Left renal pelvis (tissue), 4 donors: ENCODE measurements at regions not wholly inside any gene's neighbourhood (a gene's known extent, or its start where the extent isn't known, plus 50 kb on each side); places are given as distances from the start of the nearest gene placed in this dataset.
"Not testable (repeated sequence)": the region's sequence is repeated elsewhere in the genome, so short reads cannot be mapped to it uniquely, and the experiment has no call there.

Experiments used
- DNase-seq, 4 donors: peaks; one replicate each; pipeline ENCODE4 v3.0.0-alpha.2; 2013; ENCODE audit warnings: low read depth in 4 of 4, low spot score in 3 of 4

- no peak for DNase-seq
Measured at GRCh38 chr10:130932326-130933007, 379.1 kb downstream of the TCERG1L start.

GRCh38 chr10:130933008-130933390 lies 378.5 kb downstream of the TCERG1L start:
- no peak for DNase-seq

GRCh38 chr10:130934293-130935127 lies 377.0 kb downstream of the TCERG1L start:
- no peak for DNase-seq

- no peak for DNase-seq
Measured at GRCh38 chr10:130935128-130935439, 376.4 kb downstream of the TCERG1L start.

- no peak for DNase-seq
Measured at GRCh38 chr10:130935897-130936550, 375.5 kb downstream of the TCERG1L start.

- DNase-seq: no peak
Measured at GRCh38 chr10:130936851-130937250, 374.7 kb downstream of the TCERG1L start.

GRCh38 chr10:130938051-130938450 lies 373.5 kb downstream of the TCERG1L start:
- DNase-seq: no peak

- DNase-seq: not testable (repeated sequence)
Measured at GRCh38 chr10:130938891-130939290, 372.6 kb downstream of the TCERG1L start.

GRCh38 chr10:130941886-130942285 lies 369.6 kb downstream of the TCERG1L start:
- no peak for DNase-seq

- DNase-seq: no peak
Measured at GRCh38 chr10:130952086-130952485, 359.4 kb downstream of the TCERG1L start.

- DNase-seq: no peak
Measured at GRCh38 chr10:130954326-130954905, 357.1 kb downstream of the TCERG1L start.

- no peak for DNase-seq
Measured at GRCh38 chr10:130956251-130956650, 355.3 kb downstream of the TCERG1L start.

GRCh38 chr10:130957423-130957822 lies 354.1 kb downstream of the TCERG1L start:
- no peak for DNase-seq

- DNase-seq: no peak
Measured at GRCh38 chr10:130958003-130958402, 353.5 kb downstream of the TCERG1L start.

- no peak for DNase-seq
Measured at GRCh38 chr10:130958981-130959751, 352.4 kb downstream of the TCERG1L start.

GRCh38 chr10:130959752-130960195 lies 351.7 kb downstream of the TCERG1L start:
- no peak for DNase-seq

- no peak for DNase-seq
Measured at GRCh38 chr10:130960531-130960930, 351.0 kb downstream of the TCERG1L start.

GRCh38 chr10:130961506-130962239 lies 349.8 kb downstream of the TCERG1L start:
- DNase-seq: no peak

- DNase-seq: no peak
Measured at GRCh38 chr10:130962240-130963051, 349.1 kb downstream of the TCERG1L start.
